SU-DHL-6 (cell line): ENCODE measurements at regions not wholly inside any gene's neighbourhood (a gene's known extent, or its start where the extent isn't known, plus 50 kb on each side); places are given as distances from the start of the nearest gene placed in this dataset.

Experiments used
- H2AFZ ChIP-seq: fragments of 200-600 bp; sonication (generic); 2 replicates; pipeline ENCODE4 v1.6.1; 2014; ENCODE audit warnings: low read depth, mild to moderate bottlenecking, moderate library complexity, mixed read lengths, antibody characterized with exemption, low read length; ENCODE audit not compliant: severe bottlenecking
- H3F3A ChIP-seq: fragments of 200-600 bp; shearing (Covaris generic); 2 replicates; pipeline ENCODE4 v1.6.0; 2016; ENCODE audit warnings: antibody characterized with exemption, mild to moderate bottlenecking; ENCODE audit not compliant: insufficient read depth
- H3K27ac ChIP-seq: fragments of 200-600 bp; sonication (generic); 2 replicates; pipeline ENCODE4 v1.5.1; 2016; ENCODE audit warnings: low read depth, mild to moderate bottlenecking, low read length, moderate library complexity, mixed read lengths
- H3K27me3 ChIP-seq: fragments of 200-600 bp; sonication (generic), shearing (Covaris generic); 2 replicates; pipeline ENCODE4 v1.6.0; 2014; ENCODE audit warnings: mild to moderate bottlenecking, low read length
- H3K36me3 ChIP-seq: fragments of 200-600 bp; sonication (generic); 2 replicates; pipeline ENCODE4 v1.6.1; 2014; ENCODE audit warnings: mild to moderate bottlenecking, low read length, mixed read lengths
- H3K4me2 ChIP-seq: fragments of 300-600, 200-600 bp; shearing (Covaris generic), sonication (generic); 2 replicates; pipeline ENCODE4 v1.6.0; 2014; ENCODE audit warnings: low read length, low read depth, mild to moderate bottlenecking; ENCODE audit not compliant: poor library complexity, severe bottlenecking
- H3K4me3 ChIP-seq: fragments of 200-600 bp; sonication (generic); 2 replicates; pipeline ENCODE4 v1.5.1; 2014; ENCODE audit warnings: antibody characterized with exemption, low read length, mild to moderate bottlenecking, mixed read lengths; ENCODE audit not compliant: insufficient read depth, poor library complexity, severe bottlenecking
- H3K79me2 ChIP-seq: fragments of 200-600 bp; sonication (generic); 2 replicates; pipeline ENCODE4 v1.6.1; 2014; ENCODE audit warnings: mild to moderate bottlenecking, low read length, moderate library complexity; ENCODE audit not compliant: insufficient read depth
- H3K9ac ChIP-seq: fragments of 200-600 bp; sonication (generic); 2 replicates; pipeline ENCODE4 v1.7.0; 2014; ENCODE audit warnings: mild to moderate bottlenecking, low read length
- H3K9me2 ChIP-seq: fragments of 200-600 bp; sonication (generic); replicated peaks from 2 replicates; pipeline ENCODE4 v1.6.1; 2014; ENCODE audit warnings: low read length; ENCODE audit not compliant: insufficient read depth
- H3K9me3 ChIP-seq: fragments of 200-600 bp; sonication (generic); 2 replicates; pipeline ENCODE4 v1.6.1; 2014; ENCODE audit warnings: low read length, mixed read lengths; ENCODE audit not compliant: insufficient read depth
- H4K20me1 ChIP-seq: fragments of 200-600 bp; sonication (generic); 2 replicates; pipeline ENCODE4 v1.6.1; 2014; ENCODE audit warnings: low read depth, mild to moderate bottlenecking, antibody characterized with exemption, low read length, moderate library complexity, mixed read lengths
- CTCF ChIP-seq: fragments of 200-600 bp; sonication (generic); IDR thresholded peaks from one replicate; pipeline ENCODE4 v1.5.1; 2017; ENCODE audit warnings: antibody characterized with exemption, mild to moderate bottlenecking, low read length, moderate library complexity; ENCODE audit not compliant: insufficient read depth, poor library complexity, severe bottlenecking
- EZH2phosphoT487 ChIP-seq: fragments of 200-600 bp; sonication (generic), shearing (Covaris generic); conservative IDR thresholded peaks from 2 replicates; pipeline ENCODE4 v1.6.1; 2018; ENCODE audit warnings: mild to moderate bottlenecking, antibody characterized with exemption, low read length, moderate library complexity, mixed read lengths

GRCh38 chr6:144335311-144335861 is 50.3 kb downstream of the UTRN start:
- no peak overlapping the region for H3K27ac ChIP-seq

DNA sequence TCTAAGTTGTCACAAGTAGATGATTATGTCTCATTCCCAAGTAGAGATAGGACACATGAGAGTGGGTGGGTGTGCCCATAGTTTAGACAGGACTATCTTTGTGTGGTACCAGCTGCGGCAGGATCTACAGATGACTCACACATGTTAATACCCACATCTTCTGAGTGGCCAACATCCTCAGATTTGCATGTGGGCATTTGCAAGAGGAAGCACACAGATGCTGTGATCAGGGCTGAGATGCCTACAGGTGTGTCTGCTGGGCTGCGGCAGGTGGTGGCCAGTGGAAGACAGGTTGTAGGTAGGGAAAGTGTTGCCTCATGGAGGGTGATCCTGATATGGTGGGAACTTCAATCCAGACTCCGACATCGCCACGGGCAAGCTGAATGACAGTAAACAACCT is 50.8 kb downstream of the UTRN start:
- Histone ChIP-seq H3K79me2 (no peaks in the 10 kb centered on the region), H3F3A (no peaks in the 10 kb centered on the region), H3K9me2 (no peaks in the 10 kb centered on the region), H3K4me3 (no peak overlapping the region), H3K4me2 (no peak overlapping the region), H3K27me3 (no peaks in the 10 kb centered on the region), H3K27ac (no peak overlapping the region), H4K20me1 (no peaks in the 10 kb centered on the region), H2AFZ (no peak overlapping the region), H3K36me3 (no peaks in the 10 kb centered on the region), H3K9me3 (no peaks in the 10 kb centered on the region), H3K9ac (no peak overlapping the region)
- TF ChIP-seq EZH2phosphoT487, result no peak
- TF ChIP-seq CTCF, result no peak

More at GRCh38 chr6:144335311-144335861, 50.3 kb downstream of the UTRN start:
- H3K9me2 ChIP-seq, result no peaks in the 10 kb centered on the region
- no peaks in the 10 kb centered on the region for H3K79me2 ChIP-seq
- H2AFZ ChIP-seq, result no peak overlapping the region
- H3K4me2 ChIP-seq, result no peak overlapping the region
- H3K27me3 ChIP-seq, result no peaks in the 10 kb centered on the region
- H3K36me3 ChIP-seq, result no peaks in the 10 kb centered on the region
- H4K20me1 ChIP-seq, result no peaks in the 10 kb centered on the region
- no peaks in the 10 kb centered on the region for H3K9me3 ChIP-seq
- TF ChIP-seq CTCF (no peak), EZH2phosphoT487 (no peak)
- no peak overlapping the region for H3K4me3 ChIP-seq
- H3K9ac ChIP-seq, result no peak overlapping the region
- no peaks in the 10 kb centered on the region for H3F3A ChIP-seq

DNA sequence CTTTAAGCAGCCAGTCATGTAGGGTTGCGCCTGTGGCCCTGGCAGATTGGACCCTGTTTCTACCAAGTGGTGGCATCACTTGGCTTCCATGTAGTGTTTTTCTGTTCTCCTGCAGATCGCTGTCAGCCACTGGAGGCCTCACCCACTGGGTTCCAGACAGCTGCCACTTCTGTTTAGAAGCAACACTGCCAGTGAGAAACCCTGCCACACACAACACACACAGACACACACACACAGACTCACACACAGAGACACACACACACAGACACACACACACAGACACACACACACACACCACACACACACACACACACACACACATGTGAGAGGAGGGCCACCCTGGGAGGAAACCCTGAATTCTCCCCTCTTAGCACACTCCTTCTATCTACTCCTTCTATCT is 51.8 kb downstream of the UTRN start:
- TF ChIP-seq CTCF (no peak), EZH2phosphoT487 (no peak)
- Histone ChIP-seq H3K27ac (no peak overlapping the region), H4K20me1 (no peaks in the 10 kb centered on the region), H3K9me2 (no peaks in the 10 kb centered on the region), H3K9me3 (no peaks in the 10 kb centered on the region), H2AFZ (no peak overlapping the region), H3F3A (no peaks in the 10 kb centered on the region), H3K9ac (no peak overlapping the region), H3K4me3 (no peak overlapping the region), H3K27me3 (no peaks in the 10 kb centered on the region), H3K4me2 (no peak overlapping the region), H3K36me3 (no peaks in the 10 kb centered on the region), H3K79me2 (no peaks in the 10 kb centered on the region)

DNA sequence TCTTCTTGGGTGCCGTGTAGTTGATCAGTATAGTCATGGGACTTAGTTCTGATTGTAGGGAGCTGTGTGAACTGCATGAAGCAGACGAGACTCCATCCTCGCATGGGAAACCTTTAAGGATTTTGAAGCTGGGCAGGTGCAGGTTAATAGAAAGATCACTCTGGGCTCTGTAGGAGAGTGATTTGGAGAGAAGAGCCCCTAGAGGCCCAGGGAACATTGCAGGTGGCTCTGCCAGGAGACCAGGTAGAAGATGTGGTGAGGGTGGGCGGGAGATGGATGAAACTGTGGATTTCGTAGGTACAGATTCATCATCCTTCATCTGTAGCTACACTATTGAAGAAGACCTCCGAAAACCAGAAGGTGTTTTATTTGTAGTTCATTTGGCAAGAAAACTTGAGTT is 53.3 kb downstream of the UTRN start:
- no peak overlapping the region for H3K4me3 ChIP-seq
- TF ChIP-seq EZH2phosphoT487 (no peak), CTCF (no peak)
- H3K9me2 ChIP-seq, result no peaks in the 10 kb centered on the region
- no peaks in the 10 kb centered on the region for H3K9me3 ChIP-seq
- H3F3A ChIP-seq, result no peaks in the 10 kb centered on the region
- no peaks in the 10 kb centered on the region for H3K36me3 ChIP-seq
- no peak overlapping the region for H2AFZ ChIP-seq
- no peaks in the 10 kb centered on the region for H3K79me2 ChIP-seq
- no peaks in the 10 kb centered on the region for H3K27me3 ChIP-seq
- H3K9ac ChIP-seq, result no peak overlapping the region
- no peak overlapping the region for H3K27ac ChIP-seq
- no peaks in the 10 kb centered on the region for H4K20me1 ChIP-seq
- no peak overlapping the region for H3K4me2 ChIP-seq
